ENCODE measurements at regions not wholly inside any gene's neighbourhood (a gene's known extent, or its start where the extent isn't known, plus 50 kb on each side); places are given as distances from the start of the nearest gene placed in this dataset.

DNA sequence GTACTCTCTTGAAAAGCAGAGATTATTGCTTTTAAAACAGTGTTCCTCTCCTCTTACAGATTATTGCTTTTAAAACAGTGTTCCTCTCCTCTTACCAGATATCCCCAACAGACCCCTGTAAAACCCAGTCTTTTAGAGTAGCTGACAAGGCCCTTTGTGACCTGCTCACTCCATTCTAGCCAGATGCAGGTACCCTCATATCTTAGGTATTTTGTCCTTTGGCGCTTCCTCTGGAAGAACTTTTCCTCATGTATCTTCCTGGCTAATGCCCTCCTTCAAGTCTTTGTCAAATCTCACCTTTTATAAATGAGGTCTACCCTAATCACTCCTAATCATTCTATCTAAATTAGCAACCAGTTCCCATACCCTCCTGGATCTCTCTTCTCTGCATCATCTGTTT, 536.0 kb downstream of the BTBD3 start:
- H3K4me3 ChIP-seq (ENCODE audit: control insufficient read depth, low read depth, low read length) = no peak overlapping the region
- TF ChIP-seq CTCF (conservative IDR thresholded peaks at IDR 0.05; ENCODE audit: control insufficient read depth, insufficient read depth, low read depth, low read length) = no peak
- DNase-seq (ENCODE audit: low read depth) = no peak

GRCh38 chr20:12455148-12455547, 537.5 kb downstream of the BTBD3 start:
- no peak for TF ChIP-seq CTCF (conservative IDR thresholded peaks at IDR 0.05; ENCODE audit: control insufficient read depth, insufficient read depth, low read depth, low read length)
- H3K4me3 ChIP-seq (ENCODE audit: control insufficient read depth, low read depth, low read length) = no peak overlapping the region
- DNase-seq (ENCODE audit: low read depth) = no peak

- no peak for TF ChIP-seq CTCF (conservative IDR thresholded peaks at IDR 0.05; ENCODE audit: control insufficient read depth, insufficient read depth, low read depth, low read length)
- no peak overlapping the region for H3K4me3 ChIP-seq (ENCODE audit: control insufficient read depth, low read depth, low read length)
- DNase-seq (ENCODE audit: low read depth) = no peak
Observed at GRCh38 chr20:12458241-12458640, 540.5 kb downstream of the BTBD3 start.

GRCh38 chr20:12464036-12464435, 544.7 kb upstream of the SPTLC3 start:
- no peak for TF ChIP-seq CTCF (conservative IDR thresholded peaks at IDR 0.05; ENCODE audit: control insufficient read depth, insufficient read depth, low read depth, low read length)
- no peak for DNase-seq (ENCODE audit: low read depth)
- H3K4me3 ChIP-seq (ENCODE audit: control insufficient read depth, low read depth, low read length) = no peak overlapping the region

GRCh38 chr20:12466915-12467314, 541.9 kb upstream of the SPTLC3 start:
- no peak for DNase-seq (ENCODE audit: low read depth)
- no peak for TF ChIP-seq CTCF (conservative IDR thresholded peaks at IDR 0.05; ENCODE audit: control insufficient read depth, insufficient read depth, low read depth, low read length)

GRCh38 chr20:12467758-12468157, 541.0 kb upstream of the SPTLC3 start:
- TF ChIP-seq CTCF (conservative IDR thresholded peaks at IDR 0.05; ENCODE audit: control insufficient read depth, insufficient read depth, low read depth, low read length) = no peak
- no peak for DNase-seq (ENCODE audit: low read depth)

More at GRCh38 chr20:12466915-12467314, 541.9 kb upstream of the SPTLC3 start:
- no peak overlapping the region for H3K4me3 ChIP-seq (ENCODE audit: control insufficient read depth, low read depth, low read length)

DNA sequence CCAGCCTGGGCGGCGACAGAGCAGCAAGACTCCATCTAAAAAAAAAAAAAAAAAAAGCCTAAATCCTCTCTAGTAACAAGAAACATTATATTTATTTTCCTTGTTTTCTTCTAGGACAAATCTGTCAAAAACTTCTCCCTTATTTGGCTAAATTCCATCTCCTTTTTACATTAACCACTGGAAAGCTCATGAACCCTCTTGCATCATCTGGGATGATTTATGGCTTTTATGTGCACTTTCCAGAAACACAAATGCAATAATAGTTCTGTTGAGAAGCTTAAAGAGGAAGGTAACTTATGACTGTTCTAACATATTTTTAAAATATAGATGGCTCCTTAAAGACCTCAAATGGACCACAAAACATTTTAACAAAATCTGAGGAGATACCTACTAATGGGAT, 526.1 kb upstream of the SPTLC3 start:
- TF ChIP-seq CTCF (conservative IDR thresholded peaks at IDR 0.05; ENCODE audit: control insufficient read depth, insufficient read depth, low read depth, low read length) = no peak
- DNase-seq (ENCODE audit: low read depth) = peak; percentile 2
- H3K4me3 ChIP-seq (ENCODE audit: control insufficient read depth, low read depth, low read length) = no peak overlapping the region

More at GRCh38 chr20:12467758-12468157, 541.0 kb upstream of the SPTLC3 start:
- H3K4me3 ChIP-seq (ENCODE audit: control insufficient read depth, low read depth, low read length) = no peak overlapping the region
